ENCODE measurements at regions not wholly inside any gene's neighbourhood (a gene's known extent, or its start where the extent isn't known, plus 50 kb on each side); places are given as distances from the start of the nearest gene placed in this dataset.

DNA sequence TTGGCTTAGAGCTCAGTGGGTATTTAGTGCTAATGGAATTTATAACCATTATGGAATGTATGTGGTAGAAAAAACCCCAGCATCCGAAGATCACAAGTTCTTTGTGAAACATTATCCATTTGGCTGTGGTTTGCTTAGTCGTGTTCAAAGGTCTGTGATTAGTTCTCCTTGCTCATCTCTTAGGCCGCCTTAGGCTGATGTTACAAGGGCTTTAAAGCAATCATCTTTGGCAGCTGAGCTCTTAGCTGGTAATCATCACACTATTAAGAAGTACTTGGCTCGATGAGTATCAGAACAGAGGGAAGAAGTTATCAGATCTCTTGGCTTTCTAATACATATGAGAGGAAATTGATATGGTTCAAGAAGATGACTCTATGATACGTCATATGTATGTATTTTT is 124.1 kb upstream of the E2F7 start (continued):
- TF ChIP-seq IRF3 (IDR thresholded peaks at IDR 0.05; ENCODE audit: low read depth, low read length) = no peak
- TF ChIP-seq, protein P1, sequence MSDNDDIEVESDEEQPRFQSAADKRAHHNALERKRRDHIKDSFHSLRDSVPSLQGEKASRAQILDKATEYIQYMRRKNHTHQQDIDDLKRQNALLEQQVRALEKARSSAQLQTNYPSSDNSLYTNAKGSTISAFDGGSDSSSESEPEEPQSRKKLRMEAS (IDR thresholded peaks at IDR 0.05; ENCODE audit: low read depth) = peak; percentile 14; the same call in 1 of the 2 replicates

DNA sequence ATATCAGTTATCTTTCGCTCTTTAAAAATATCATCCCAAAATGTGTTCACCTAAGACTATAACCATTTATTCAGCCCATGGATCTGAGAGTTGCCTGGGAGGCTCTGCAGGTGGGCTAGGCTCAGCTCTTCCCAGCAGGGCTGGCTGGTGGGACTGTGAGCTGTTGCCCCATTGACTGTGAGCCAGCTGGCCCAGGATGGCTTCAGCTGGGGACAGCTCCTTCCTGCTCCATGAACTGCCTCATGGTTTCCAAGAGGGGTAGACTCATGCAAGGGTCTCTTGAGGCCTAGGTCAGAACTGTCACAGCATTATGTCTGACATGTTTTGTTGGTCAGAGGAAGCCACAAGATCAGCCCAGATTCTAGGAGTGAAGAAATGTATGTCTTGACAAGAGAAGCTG is 114.1 kb upstream of the E2F7 start:
- H3K27ac ChIP-seq (ENCODE audit: low read depth in 2 of 2, low read length in 1 of 2) = no peak overlapping the region
- no peaks in the 10 kb centered on the region for H3K36me3 ChIP-seq (replicated peaks in 1 of 2; ENCODE audit: control insufficient read depth in 1 of 2, insufficient read depth in 2 of 2, low read length in 1 of 2)
- H3K4me3 ChIP-seq (ENCODE audit: low read depth in 2 of 2, low read length in 1 of 2) = no peak overlapping the region
- H3K4me1 ChIP-seq (ENCODE audit: control insufficient read depth in 1 of 2, insufficient read depth in 2 of 2, low read depth in 1 of 2, low read length in 1 of 2) = no peaks in the 10 kb centered on the region
- no peak for DNase-seq
- H2AFZ ChIP-seq (ENCODE audit: low read depth) = no peak overlapping the region
- H3K79me2 ChIP-seq (ENCODE audit: insufficient read depth) = no peaks in the 10 kb centered on the region
- POLR2A ChIA-PET = no interaction called here
- no peak overlapping the region for H3K4me2 ChIP-seq
- H4K20me1 ChIP-seq (ENCODE audit: insufficient read depth) = no peaks in the 10 kb centered on the region
- CTCF ChIA-PET = interaction anchor here (0.6 kb wide), 1 partner anchor 71 kb away, joined by 3 read pairs; no protein-coding TSS in a partner anchor
- H3K27me3 ChIP-seq (ENCODE audit: insufficient read depth) = no peaks in the 10 kb centered on the region
- H3K9ac ChIP-seq = no peak overlapping the region
- H3K9me2 ChIP-seq = no peaks in the 10 kb centered on the region
- TF ChIP-seq PBX3 (IDR thresholded peaks at IDR 0.05) (no peak), TAF1 (IDR thresholded peaks at IDR 0.05; ENCODE audit: borderline replicate concordance, low read depth, low read length) (no peak), YY1 (IDR thresholded peaks at IDR 0.05; ENCODE audit: low read depth) (no peak)
- TF ChIP-seq, protein P2, sequence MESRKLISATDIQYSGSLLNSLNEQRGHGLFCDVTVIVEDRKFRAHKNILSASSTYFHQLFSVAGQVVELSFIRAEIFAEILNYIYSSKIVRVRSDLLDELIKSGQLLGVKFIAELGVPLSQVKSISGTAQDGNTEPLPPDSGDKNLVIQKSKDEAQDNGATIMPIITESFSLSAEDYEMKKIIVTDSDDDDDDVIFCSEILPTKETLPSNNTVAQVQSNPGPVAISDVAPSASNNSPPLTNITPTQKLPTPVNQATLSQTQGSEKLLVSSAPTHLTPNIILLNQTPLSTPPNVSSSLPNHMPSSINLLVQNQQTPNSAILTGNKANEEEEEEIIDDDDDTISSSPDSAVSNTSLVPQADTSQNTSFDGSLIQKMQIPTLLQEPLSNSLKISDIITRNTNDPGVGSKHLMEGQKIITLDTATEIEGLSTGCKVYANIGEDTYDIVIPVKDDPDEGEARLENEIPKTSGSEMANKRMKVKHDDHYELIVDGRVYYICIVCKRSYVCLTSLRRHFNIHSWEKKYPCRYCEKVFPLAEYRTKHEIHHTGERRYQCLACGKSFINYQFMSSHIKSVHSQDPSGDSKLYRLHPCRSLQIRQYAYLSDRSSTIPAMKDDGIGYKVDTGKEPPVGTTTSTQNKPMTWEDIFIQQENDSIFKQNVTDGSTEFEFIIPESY (IDR thresholded peaks at IDR 0.05; ENCODE audit: borderline replicate concordance, low read depth) = no peak
- TF ChIP-seq, protein P3, sequence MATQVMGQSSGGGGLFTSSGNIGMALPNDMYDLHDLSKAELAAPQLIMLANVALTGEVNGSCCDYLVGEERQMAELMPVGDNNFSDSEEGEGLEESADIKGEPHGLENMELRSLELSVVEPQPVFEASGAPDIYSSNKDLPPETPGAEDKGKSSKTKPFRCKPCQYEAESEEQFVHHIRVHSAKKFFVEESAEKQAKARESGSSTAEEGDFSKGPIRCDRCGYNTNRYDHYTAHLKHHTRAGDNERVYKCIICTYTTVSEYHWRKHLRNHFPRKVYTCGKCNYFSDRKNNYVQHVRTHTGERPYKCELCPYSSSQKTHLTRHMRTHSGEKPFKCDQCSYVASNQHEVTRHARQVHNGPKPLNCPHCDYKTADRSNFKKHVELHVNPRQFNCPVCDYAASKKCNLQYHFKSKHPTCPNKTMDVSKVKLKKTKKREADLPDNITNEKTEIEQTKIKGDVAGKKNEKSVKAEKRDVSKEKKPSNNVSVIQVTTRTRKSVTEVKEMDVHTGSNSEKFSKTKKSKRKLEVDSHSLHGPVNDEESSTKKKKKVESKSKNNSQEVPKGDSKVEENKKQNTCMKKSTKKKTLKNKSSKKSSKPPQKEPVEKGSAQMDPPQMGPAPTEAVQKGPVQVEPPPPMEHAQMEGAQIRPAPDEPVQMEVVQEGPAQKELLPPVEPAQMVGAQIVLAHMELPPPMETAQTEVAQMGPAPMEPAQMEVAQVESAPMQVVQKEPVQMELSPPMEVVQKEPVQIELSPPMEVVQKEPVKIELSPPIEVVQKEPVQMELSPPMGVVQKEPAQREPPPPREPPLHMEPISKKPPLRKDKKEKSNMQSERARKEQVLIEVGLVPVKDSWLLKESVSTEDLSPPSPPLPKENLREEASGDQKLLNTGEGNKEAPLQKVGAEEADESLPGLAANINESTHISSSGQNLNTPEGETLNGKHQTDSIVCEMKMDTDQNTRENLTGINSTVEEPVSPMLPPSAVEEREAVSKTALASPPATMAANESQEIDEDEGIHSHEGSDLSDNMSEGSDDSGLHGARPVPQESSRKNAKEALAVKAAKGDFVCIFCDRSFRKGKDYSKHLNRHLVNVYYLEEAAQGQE (IDR thresholded peaks at IDR 0.05; ENCODE audit: low read depth, low read length) = peak; percentile 52; the same call in 1 of the 2 replicates
- no peaks in the 10 kb centered on the region for H3F3A ChIP-seq (replicated peaks; ENCODE audit: insufficient read depth)
- no peaks in the 10 kb centered on the region for H3K9me3 ChIP-seq
- 84% methylated on average over 1 of the region's 1 CpG for whole genome bisulfite sequencing (ENCODE audit: low lambda C conversion rate)
